AG10803 (cell line): ENCODE measurements at regions not wholly inside any gene's neighbourhood (a gene's known extent, or its start where the extent isn't known, plus 50 kb on each side); places are given as distances from the start of the nearest gene placed in this dataset.

Source experiments
- DNase-seq: peaks from one replicate; pipeline ENCODE4 v3.0.0; 2010; ENCODE audit warnings: low read depth
- H3K4me3 ChIP-seq: 2 replicates; pipeline ENCODE4 v1.5.1; 2011; ENCODE audit warnings: mild to moderate bottlenecking, low read length, control low read depth
- CTCF ChIP-seq: conservative IDR thresholded peaks from 2 replicates; pipeline ENCODE4 v1.5.1; 2011; ENCODE audit warnings: mild to moderate bottlenecking, low read length, control low read depth, inconsistent platforms

DNA sequence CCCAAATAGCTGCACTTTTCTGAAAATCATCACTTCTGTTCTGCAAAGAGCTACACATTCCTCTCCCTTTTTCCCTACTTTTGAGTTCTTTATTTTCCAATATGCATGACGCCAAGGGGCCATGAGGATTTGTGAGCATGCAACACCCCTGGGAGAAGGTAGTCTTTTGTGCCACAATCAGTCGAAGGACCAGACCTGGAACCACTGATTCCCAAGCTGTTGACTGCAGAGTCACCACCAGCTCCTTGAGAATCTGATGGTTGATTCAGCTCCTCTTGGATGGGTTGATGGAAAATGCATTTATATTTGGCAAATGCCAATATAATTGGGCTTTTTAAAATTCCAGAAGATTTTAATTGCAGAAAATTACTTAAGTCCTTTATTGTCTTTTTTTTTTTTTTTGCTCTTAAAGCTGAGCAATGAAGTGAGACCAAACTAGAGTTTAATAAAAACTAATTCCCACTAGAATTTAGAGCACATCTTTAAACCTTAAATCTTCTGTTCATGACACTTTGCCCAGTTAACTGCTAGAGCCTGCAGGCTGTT is 554.1 kb downstream of the TNS3 start:
- DNase-seq = peak; percentile 33
- no peak for TF ChIP-seq CTCF
- no peak overlapping the region for H3K4me3 ChIP-seq

DNA sequence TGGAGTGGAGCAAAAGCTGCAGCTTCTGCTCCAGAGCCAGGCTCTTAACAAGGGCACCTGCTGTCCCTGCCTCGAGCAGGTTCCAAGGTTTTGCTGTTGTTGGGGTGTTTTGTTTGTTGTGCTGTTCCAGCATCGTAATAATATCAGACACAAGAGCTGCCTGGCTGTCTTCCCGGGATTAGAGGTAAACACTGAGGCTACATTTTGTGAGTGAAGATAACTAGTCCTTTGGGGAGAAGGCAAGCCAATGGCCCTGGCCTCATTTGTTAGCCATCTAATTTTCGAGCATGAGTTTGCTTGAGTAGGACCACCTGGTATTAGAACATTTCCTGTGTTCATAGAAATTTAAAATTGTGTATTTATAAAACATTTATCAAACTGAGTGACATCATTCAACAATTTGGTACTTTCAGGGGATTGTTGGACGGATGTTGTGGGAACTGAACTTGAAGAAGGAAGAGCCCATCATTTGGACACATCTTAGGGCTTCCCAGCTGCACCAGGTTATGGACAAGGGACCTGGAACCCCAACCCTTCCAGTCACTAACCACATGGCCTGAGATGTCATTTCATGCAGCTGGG is 555.0 kb downstream of the TNS3 start:
- no peak overlapping the region for H3K4me3 ChIP-seq
- DNase-seq = no peak
- no peak for TF ChIP-seq CTCF

DNA sequence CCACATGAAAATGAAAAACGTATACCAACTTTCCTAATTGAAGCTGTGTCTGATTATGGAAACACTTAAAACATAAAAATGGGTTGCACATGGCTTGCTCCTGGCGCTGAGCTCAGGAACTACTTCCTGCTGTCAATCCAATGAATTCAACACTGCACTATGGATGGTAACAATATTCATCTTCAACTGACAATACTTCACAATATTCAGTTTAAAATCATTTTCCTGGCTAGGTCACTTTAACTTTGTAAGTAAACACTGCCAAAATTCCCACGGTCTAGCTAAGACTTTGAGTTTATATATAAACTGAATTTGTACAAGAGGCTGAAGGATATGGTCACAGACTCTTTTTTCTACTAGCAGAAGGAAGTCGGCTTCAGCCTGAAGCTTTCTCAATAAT is 556.9 kb downstream of the TNS3 start:
- no peak overlapping the region for H3K4me3 ChIP-seq
- no peak for TF ChIP-seq CTCF
- DNase-seq = no peak

DNA sequence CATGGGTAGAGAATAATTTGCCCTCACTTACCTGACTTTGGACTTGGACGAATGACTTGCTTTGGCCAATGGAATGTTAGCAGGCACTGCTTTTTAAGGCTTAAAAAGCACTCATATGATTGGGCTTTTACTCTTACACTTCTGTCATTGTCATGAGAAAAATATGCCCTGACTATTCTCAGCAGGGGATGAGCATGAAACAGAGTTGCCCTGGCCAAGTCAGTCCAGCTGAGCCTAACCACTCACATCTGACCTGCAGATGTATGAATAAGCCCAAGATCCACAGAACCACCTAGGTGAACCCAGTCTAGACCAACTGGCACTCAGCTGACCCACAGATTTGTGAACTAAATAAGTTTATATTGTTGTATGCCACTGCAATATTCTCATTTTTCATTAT is 573.5 kb downstream of the TNS3 start:
- DNase-seq = peak; percentile 62
- H3K4me3 ChIP-seq = no peak overlapping the region
- no peak for TF ChIP-seq CTCF

GRCh38 chr7:47007471-47007870 is 574.4 kb downstream of the TNS3 start:
- no peak for TF ChIP-seq CTCF
- H3K4me3 ChIP-seq = no peak overlapping the region
- no peak for DNase-seq

- no peak for DNase-seq
- TF ChIP-seq CTCF = no peak
- no peak overlapping the region for H3K4me3 ChIP-seq
Measured at GRCh38 chr7:47000561-47000960, 581.4 kb downstream of the TNS3 start.

DNA sequence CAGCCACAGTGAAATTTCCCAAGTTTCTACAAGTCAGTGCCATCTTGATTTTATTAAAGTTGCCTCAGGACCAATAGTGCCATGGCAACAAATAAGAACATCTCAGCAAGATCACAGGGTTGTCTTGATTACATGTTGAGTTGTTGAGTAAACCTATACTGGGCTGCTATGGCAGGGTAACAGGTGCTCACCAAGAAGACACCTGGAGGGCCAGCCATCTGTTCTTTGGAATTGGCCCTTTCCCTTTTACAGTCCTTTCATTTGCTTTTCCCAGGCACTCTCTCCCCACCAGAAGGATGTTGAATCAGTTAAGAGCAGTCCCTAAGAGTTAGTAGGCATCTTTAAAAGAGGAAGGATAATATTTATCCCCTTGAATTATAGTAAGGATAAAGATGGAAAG is 582.0 kb downstream of the TNS3 start:
- no peak for DNase-seq
- no peak for TF ChIP-seq CTCF
- no peak overlapping the region for H3K4me3 ChIP-seq
